Ovary (tissue), 7 donors: ENCODE measurements at regions not wholly inside any gene's neighbourhood (a gene's known extent, or its start where the extent isn't known, plus 50 kb on each side); places are given as distances from the start of the nearest gene placed in this dataset.

Experiments
- DNase-seq, 5 donors: peaks; one replicate each; pipeline ENCODE4 v3.0.0-alpha.2; 2019 to 2020
- H3K27ac ChIP-seq, 2 donors: fragments of 200-600 bp; one replicate each; pipeline versions ENCODE4 v1.5.1 to v1.8.0; 2019 to 2022
- H3K27me3 ChIP-seq: fragments of 200-600 bp; one replicate; pipeline ENCODE4 v1.8.0; 2022
- H3K36me3 ChIP-seq: fragments of 200-600 bp; sonication (generic); one replicate; pipeline ENCODE4 v1.5.1; 2019
- H3K4me1 ChIP-seq: one replicate; pipeline ENCODE4 v1.8.1; 2013; ENCODE audit warnings: mild to moderate bottlenecking, moderate library complexity; ENCODE audit not compliant: insufficient read depth
- H3K4me3 ChIP-seq: fragments of 200-600 bp; sonication (generic); one replicate; pipeline ENCODE4 v1.5.1; 2017
- H3K9me3 ChIP-seq, 2 donors: fragments of 200-600 bp in 1 of 2; sonication (generic) in 1 of 2; one replicate each; pipeline versions ENCODE4 v1.5.1 to v1.8.1; 2013 to 2019; ENCODE audit warnings: mild to moderate bottlenecking in 1 of 2, moderate library complexity in 1 of 2
- CTCF ChIP-seq, 3 donors: fragments of 450-650 bp in 2 of 3; fragments of 200-600 bp in 1 of 3; IDR thresholded peaks; one replicate each; pipeline versions ENCODE4 v1.5.1 to v1.8.0; 2016 to 2022; ENCODE audit warnings: antibody characterized with exemption in 3 of 3, mild to moderate bottlenecking in 1 of 3
- EP300 ChIP-seq: sonication (generic); formaldehyde crosslinking; IDR thresholded peaks from one replicate; pipeline ENCODE4 v1.6.1; 2017; ENCODE audit warnings: antibody characterized with exemption
- POLR2A ChIP-seq: fragments of 450-650 bp; IDR thresholded peaks from one replicate; pipeline ENCODE4 v1.6.1; 2017; ENCODE audit warnings: antibody characterized with exemption, mild to moderate bottlenecking, moderate library complexity
- WGBS, 3 donors: extraction: QIAGEN DNeasy Blood & Tissue Kit in 1 of 3; methylation state at CpG; one replicate each; pipeline versions ENCODE4 v1.1.5 to v1.1.7; 2013 to 2017; 5-methylcytosine and 5-hydroxymethylcytosine counted together
- intact Hi-C, 4 donors: fragments of 100-400 bp; cut with DNase I; formaldehyde crosslinking; loops; one replicate each; pipeline versions ENCODE4 v1.11.0 to v1.15.1; 2022 to 2023
- donor health status: DM: no; HTN: no; CAD: no; lungs with moderate emphysema.
- donor health status: DM: no; HTN: no; CAD: no.
- donor health status: Bipolar disorder and iron deficiency.
- donor health status: DM: no; HTN: no; CAD: no.
- donor health status: DM: yes; HTN: yes; CAD: no.

GRCh38 chr6:92166666-92167065 lies 1252.7 kb downstream of the EPHA7 start:
- no peak for DNase-seq
- Histone ChIP-seq H3K4me1 (no peaks in the 10 kb centered on the region), H3K36me3 (no peaks in the 10 kb centered on the region), H3K27ac (no peak overlapping the region), H3K4me3 (no peak overlapping the region), H3K27me3 (no peaks in the 10 kb centered on the region), H3K9me3 (no peaks in the 10 kb centered on the region)
- TF ChIP-seq EP300, result no peak
- TF ChIP-seq POLR2A, result no peak
- TF ChIP-seq CTCF (IDR thresholded peaks at IDR 0.05), result no peak
- intact Hi-C loops, result no loop called here

- TF ChIP-seq EP300 (no peak), POLR2A (no peak), CTCF (IDR thresholded peaks at IDR 0.05) (no peak)
- Histone ChIP-seq H3K27ac (no peak overlapping the region), H3K4me1 (no peaks in the 10 kb centered on the region), H3K4me3 (no peak overlapping the region), H3K36me3 (no peaks in the 10 kb centered on the region), H3K9me3 (no peaks in the 10 kb centered on the region), H3K27me3 (no peaks in the 10 kb centered on the region)
- DNase-seq, result no peak
- intact Hi-C loops, result no loop called here
Observed at GRCh38 chr6:92161953-92162352, 1257.4 kb downstream of the EPHA7 start.

- no peak for TF ChIP-seq POLR2A
- TF ChIP-seq EP300, result no peak
- TF ChIP-seq CTCF (IDR thresholded peaks at IDR 0.05), result no peak
- no peak for DNase-seq
- Histone ChIP-seq H3K4me1 (no peaks in the 10 kb centered on the region), H3K27ac (no peak overlapping the region), H3K27me3 (no peaks in the 10 kb centered on the region), H3K9me3 (no peaks in the 10 kb centered on the region), H3K4me3 (no peak overlapping the region), H3K36me3 (no peaks in the 10 kb centered on the region)
- 83 to 89% (median 87%) methylated on average over 3 of the region's 3 CpGs for WGBS, 3 donors
- intact Hi-C loops, result no loop called here
Observed at GRCh38 chr6:92160226-92160625, 1259.1 kb downstream of the EPHA7 start.

DNA sequence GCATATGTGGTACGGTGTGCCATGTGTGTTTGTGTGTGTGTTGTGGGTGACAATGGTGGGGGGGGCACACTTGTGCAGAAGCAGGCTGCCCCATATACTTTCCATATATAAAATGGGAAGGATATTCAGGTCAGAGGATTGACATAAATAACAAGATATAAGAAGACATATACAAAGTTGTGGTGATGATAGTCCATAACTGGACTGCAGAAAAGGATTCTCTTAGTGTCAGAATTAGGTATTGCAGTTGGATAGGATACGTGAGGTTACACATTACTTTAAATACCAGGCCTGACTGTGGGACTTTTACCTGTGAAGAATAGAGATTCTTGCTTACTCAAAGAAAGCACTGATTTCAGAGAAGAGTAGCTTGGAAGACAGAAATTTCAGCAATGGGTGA lies 1260.3 kb downstream of the EPHA7 start:
- intact Hi-C loops, result no loop called here
- Histone ChIP-seq H3K9me3 (no peaks in the 10 kb centered on the region), H3K36me3 (no peaks in the 10 kb centered on the region), H3K27ac (no peak overlapping the region), H3K4me3 (no peak overlapping the region), H3K4me1 (no peaks in the 10 kb centered on the region), H3K27me3 (no peaks in the 10 kb centered on the region)
- WGBS, 3 donors, result 90 to 97% (median 96%) methylated on average over 2 of the region's 2 CpGs
- no peak for DNase-seq
- no peak for TF ChIP-seq CTCF (IDR thresholded peaks at IDR 0.05)
- TF ChIP-seq EP300, result no peak
- TF ChIP-seq POLR2A, result no peak

GRCh38 chr6:92150553-92150952 lies 1268.8 kb downstream of the EPHA7 start:
- Histone ChIP-seq H3K4me3 (no peak overlapping the region), H3K9me3 (no peaks in the 10 kb centered on the region), H3K27ac (no peak overlapping the region), H3K36me3 (no peaks in the 10 kb centered on the region), H3K27me3 (no peaks in the 10 kb centered on the region), H3K4me1 (no peaks in the 10 kb centered on the region)
- DNase-seq, result no peak
- no peak for TF ChIP-seq POLR2A
- TF ChIP-seq EP300, result no peak
- no peak for TF ChIP-seq CTCF (IDR thresholded peaks at IDR 0.05)
- intact Hi-C loops, result no loop called here
